ENCODE measurements at regions not wholly inside any gene's neighbourhood (a gene's known extent, or its start where the extent isn't known, plus 50 kb on each side); places are given as distances from the start of the nearest gene placed in this dataset.

DNA sequence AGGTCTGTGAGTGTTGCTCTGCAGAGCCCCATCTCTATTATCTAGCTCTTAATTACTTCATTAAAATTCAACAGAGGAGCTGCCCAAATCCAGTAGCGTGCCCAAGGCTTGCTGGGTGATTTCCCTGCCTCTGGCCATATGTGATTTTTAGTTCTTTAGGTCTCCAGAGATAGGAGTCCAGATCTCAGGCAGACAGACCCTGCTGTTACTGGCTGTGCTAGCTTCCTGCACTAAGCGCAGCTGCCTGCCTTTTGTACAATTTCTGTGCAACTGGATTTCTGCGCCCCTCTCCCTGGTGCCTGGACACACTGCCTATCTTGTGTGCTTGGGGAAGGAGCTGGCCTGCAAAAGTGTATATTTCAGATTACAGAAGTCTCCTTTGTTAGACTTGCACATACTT is 136.5 kb downstream of the TDRD15 start:
- ChIA-PET POLR2A (no interaction called here), CTCF (no interaction called here)
- BruUV-seq (replicated peaks), result no TSS peak
- in situ Hi-C loops (cut with HindIII; ENCODE audit: low pct_unique_long_range_greater_than_20kb, low sequenced_read_pairs) (no loop called here), intact Hi-C loops (cut with micrococcal nuclease; ENCODE audit: unreplicated experiment) (no loop called here)
- Histone ChIP-seq H3K27ac (ENCODE audit: low read length) (no peak overlapping the region), H3K4me3 (ENCODE audit: low read depth in 2 of 2, low read length in 2 of 2) (no peak overlapping the region), H3K9me3 (ENCODE audit: control insufficient read depth, insufficient read depth, low read depth, low read length) (no peaks in the 10 kb centered on the region), H3K4me1 (ENCODE audit: control insufficient read depth, insufficient read depth, low read length) (no peaks in the 10 kb centered on the region), H3K27me3 (ENCODE audit: control insufficient read depth, insufficient read depth, low read length) (no peaks in the 10 kb centered on the region; the same call in 1 of the 2 replicates), H3K36me3 (ENCODE audit: control insufficient read depth, insufficient read depth, low read length) (no peaks in the 10 kb centered on the region)
- no peak for TF ChIP-seq SIN3A (IDR thresholded peaks at IDR 0.05; ENCODE audit: borderline replicate concordance, insufficient read depth, low read depth, low read length)
- no peak for TF ChIP-seq POLR2AphosphoS5 (IDR thresholded peaks at IDR 0.05; ENCODE audit: low read depth, low read length)
- no peak for TF ChIP-seq TCF7L2 (IDR thresholded peaks at IDR 0.05; ENCODE audit: low read depth, low read length)
- TF ChIP-seq CTCF (IDR thresholded peaks at IDR 0.05), result no peak
- TF ChIP-seq, protein P1, sequence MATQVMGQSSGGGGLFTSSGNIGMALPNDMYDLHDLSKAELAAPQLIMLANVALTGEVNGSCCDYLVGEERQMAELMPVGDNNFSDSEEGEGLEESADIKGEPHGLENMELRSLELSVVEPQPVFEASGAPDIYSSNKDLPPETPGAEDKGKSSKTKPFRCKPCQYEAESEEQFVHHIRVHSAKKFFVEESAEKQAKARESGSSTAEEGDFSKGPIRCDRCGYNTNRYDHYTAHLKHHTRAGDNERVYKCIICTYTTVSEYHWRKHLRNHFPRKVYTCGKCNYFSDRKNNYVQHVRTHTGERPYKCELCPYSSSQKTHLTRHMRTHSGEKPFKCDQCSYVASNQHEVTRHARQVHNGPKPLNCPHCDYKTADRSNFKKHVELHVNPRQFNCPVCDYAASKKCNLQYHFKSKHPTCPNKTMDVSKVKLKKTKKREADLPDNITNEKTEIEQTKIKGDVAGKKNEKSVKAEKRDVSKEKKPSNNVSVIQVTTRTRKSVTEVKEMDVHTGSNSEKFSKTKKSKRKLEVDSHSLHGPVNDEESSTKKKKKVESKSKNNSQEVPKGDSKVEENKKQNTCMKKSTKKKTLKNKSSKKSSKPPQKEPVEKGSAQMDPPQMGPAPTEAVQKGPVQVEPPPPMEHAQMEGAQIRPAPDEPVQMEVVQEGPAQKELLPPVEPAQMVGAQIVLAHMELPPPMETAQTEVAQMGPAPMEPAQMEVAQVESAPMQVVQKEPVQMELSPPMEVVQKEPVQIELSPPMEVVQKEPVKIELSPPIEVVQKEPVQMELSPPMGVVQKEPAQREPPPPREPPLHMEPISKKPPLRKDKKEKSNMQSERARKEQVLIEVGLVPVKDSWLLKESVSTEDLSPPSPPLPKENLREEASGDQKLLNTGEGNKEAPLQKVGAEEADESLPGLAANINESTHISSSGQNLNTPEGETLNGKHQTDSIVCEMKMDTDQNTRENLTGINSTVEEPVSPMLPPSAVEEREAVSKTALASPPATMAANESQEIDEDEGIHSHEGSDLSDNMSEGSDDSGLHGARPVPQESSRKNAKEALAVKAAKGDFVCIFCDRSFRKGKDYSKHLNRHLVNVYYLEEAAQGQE (IDR thresholded peaks at IDR 0.05; ENCODE audit: insufficient read depth in 1 of 2, low read depth in 2 of 2, low read length in 1 of 2), result no peak
- DNase-seq (ENCODE audit: low read depth, low spot score) (no peak), ATAC-seq (no peak)

GRCh38 chr2:21261591-21261990 is 137.8 kb downstream of the TDRD15 start:
- H3K4me1 ChIP-seq (ENCODE audit: control insufficient read depth, insufficient read depth, low read length), result no peaks in the 10 kb centered on the region
- no peaks in the 10 kb centered on the region for H3K27me3 ChIP-seq (ENCODE audit: control insufficient read depth, insufficient read depth, low read length)
- BruUV-seq (replicated peaks), result no TSS peak
- no peak for TF ChIP-seq SIN3A (IDR thresholded peaks at IDR 0.05; ENCODE audit: borderline replicate concordance, insufficient read depth, low read depth, low read length)
- no peak for TF ChIP-seq POLR2AphosphoS5 (IDR thresholded peaks at IDR 0.05; ENCODE audit: low read depth, low read length)
- TF ChIP-seq TCF7L2 (IDR thresholded peaks at IDR 0.05; ENCODE audit: low read depth, low read length), result no peak
- no peak for TF ChIP-seq CTCF (IDR thresholded peaks at IDR 0.05)
- TF ChIP-seq, protein P1 (IDR thresholded peaks at IDR 0.05; ENCODE audit: insufficient read depth in 1 of 2, low read depth in 2 of 2, low read length in 1 of 2), result no peak
- ATAC-seq, result no peak
- ChIA-PET CTCF (no interaction called here), POLR2A (no interaction called here)
- no peaks in the 10 kb centered on the region for H3K9me3 ChIP-seq (ENCODE audit: control insufficient read depth, insufficient read depth, low read depth, low read length)
- H3K4me3 ChIP-seq (ENCODE audit: low read depth in 2 of 2, low read length in 2 of 2), result no peak overlapping the region
- intact Hi-C loops (cut with micrococcal nuclease; ENCODE audit: unreplicated experiment) (no loop called here), in situ Hi-C loops (cut with HindIII; ENCODE audit: low pct_unique_long_range_greater_than_20kb, low sequenced_read_pairs) (no loop called here)
- H3K27ac ChIP-seq (ENCODE audit: low read length), result no peak overlapping the region
- no peaks in the 10 kb centered on the region for H3K36me3 ChIP-seq (ENCODE audit: control insufficient read depth, insufficient read depth, low read length)
- DNase-seq (ENCODE audit: low read depth, low spot score), result no peak

All from Panc1 (cell line).